PFSK-1 (cell line): ENCODE measurements at regions not wholly inside any gene's neighbourhood (a gene's known extent, or its start where the extent isn't known, plus 50 kb on each side); places are given as distances from the start of the nearest gene placed in this dataset.

Source experiments
- FOXP2 ChIP-seq: optimal IDR thresholded peaks from 2 replicates; pipeline ENCODE3; 2011; ENCODE audit warnings: borderline replicate concordance, control low read depth, inconsistent platforms; ENCODE audit not compliant: insufficient read depth; ENCODE audit errors: extremely low read length, extremely low read depth
- POLR2AphosphoS5 ChIP-seq: IDR thresholded peaks from 2 replicates; pipeline ENCODE4 v1.6.1; 2012; ENCODE audit warnings: low read depth, mild to moderate bottlenecking, control low read depth, low read length, moderate library complexity
- SIN3A ChIP-seq: IDR thresholded peaks from 2 replicates; pipeline ENCODE4 v1.6.1; 2012; ENCODE audit warnings: mild to moderate bottlenecking, low read length, moderate library complexity, borderline replicate concordance; ENCODE audit not compliant: insufficient read depth
- TAF1 ChIP-seq: IDR thresholded peaks from 2 replicates; pipeline ENCODE4 v1.6.1; 2012; ENCODE audit warnings: low read length, control low read depth, borderline replicate concordance; ENCODE audit not compliant: insufficient read depth
- TF ChIP-seq, protein P1 (sequence below), 2 experiments: IDR thresholded peaks; 2 replicates each; pipeline versions ENCODE4 v1.6.1 to v1.8.0; 2011 to 2012; ENCODE audit warnings: low read depth in 2 of 2, low read length in 2 of 2, control low read depth in 1 of 2, inconsistent platforms in 1 of 2, mild to moderate bottlenecking in 1 of 2, moderate library complexity in 1 of 2; ENCODE audit not compliant: insufficient read depth in 1 of 2

DNA sequence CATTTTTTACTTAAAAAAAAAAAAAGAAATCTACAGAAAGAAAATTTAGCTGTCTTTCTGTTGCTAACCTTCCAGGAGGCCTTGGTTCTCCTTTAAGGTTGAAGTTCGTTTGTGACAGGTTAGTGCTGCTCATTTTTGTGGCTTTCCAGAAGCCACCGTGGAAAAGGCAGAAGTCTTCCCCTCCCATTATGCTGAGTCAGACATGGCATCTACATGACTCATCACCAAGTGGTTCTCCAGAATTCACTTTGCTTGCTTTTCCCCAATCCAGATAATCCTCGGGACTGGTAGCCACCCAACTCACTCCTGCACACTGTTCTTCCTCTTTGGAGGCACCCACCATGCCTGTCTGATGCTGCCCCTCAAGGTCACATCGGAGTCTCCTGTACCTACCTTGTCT, 228.7 kb downstream of the PIK3C3 start:
- TF ChIP-seq, protein P1, sequence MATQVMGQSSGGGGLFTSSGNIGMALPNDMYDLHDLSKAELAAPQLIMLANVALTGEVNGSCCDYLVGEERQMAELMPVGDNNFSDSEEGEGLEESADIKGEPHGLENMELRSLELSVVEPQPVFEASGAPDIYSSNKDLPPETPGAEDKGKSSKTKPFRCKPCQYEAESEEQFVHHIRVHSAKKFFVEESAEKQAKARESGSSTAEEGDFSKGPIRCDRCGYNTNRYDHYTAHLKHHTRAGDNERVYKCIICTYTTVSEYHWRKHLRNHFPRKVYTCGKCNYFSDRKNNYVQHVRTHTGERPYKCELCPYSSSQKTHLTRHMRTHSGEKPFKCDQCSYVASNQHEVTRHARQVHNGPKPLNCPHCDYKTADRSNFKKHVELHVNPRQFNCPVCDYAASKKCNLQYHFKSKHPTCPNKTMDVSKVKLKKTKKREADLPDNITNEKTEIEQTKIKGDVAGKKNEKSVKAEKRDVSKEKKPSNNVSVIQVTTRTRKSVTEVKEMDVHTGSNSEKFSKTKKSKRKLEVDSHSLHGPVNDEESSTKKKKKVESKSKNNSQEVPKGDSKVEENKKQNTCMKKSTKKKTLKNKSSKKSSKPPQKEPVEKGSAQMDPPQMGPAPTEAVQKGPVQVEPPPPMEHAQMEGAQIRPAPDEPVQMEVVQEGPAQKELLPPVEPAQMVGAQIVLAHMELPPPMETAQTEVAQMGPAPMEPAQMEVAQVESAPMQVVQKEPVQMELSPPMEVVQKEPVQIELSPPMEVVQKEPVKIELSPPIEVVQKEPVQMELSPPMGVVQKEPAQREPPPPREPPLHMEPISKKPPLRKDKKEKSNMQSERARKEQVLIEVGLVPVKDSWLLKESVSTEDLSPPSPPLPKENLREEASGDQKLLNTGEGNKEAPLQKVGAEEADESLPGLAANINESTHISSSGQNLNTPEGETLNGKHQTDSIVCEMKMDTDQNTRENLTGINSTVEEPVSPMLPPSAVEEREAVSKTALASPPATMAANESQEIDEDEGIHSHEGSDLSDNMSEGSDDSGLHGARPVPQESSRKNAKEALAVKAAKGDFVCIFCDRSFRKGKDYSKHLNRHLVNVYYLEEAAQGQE (IDR thresholded peaks at IDR 0.05; ENCODE audit: insufficient read depth in 1 of 2, low read depth in 2 of 2, low read length in 2 of 2): no peak
- TF ChIP-seq POLR2AphosphoS5 (no peak), FOXP2 (no peak), SIN3A (no peak), TAF1 (no peak)
